ENCODE measurements at regions not wholly inside any gene's neighbourhood (a gene's known extent, or its start where the extent isn't known, plus 50 kb on each side); places are given as distances from the start of the nearest gene placed in this dataset.

GRCh38 chr2:38170733-38171132 is 94.8 kb upstream of the CYP1B1 start:
- DNase-seq (ENCODE audit: low read depth) (no peak), FAIRE-seq (peak; percentile 13)
- no peak for TF ChIP-seq CTCF (IDR thresholded peaks at IDR 0.05; ENCODE audit: insufficient read depth, low read length, severe bottlenecking)

GRCh38 chr2:38170067-38170466 is 94.1 kb upstream of the CYP1B1 start:
- TF ChIP-seq CTCF (IDR thresholded peaks at IDR 0.05; ENCODE audit: insufficient read depth, low read length, severe bottlenecking) = no peak
- FAIRE-seq (no peak), DNase-seq (ENCODE audit: low read depth) (no peak)
- Histone ChIP-seq H3K27me3 (ENCODE audit: control insufficient read depth, insufficient read depth, low read length) (no peaks in the 10 kb centered on the region), H3K36me3 (ENCODE audit: control insufficient read depth, insufficient read depth, low read length) (no peaks in the 10 kb centered on the region), H3K4me3 (ENCODE audit: low read depth, low read length) (no peak overlapping the region)

More at GRCh38 chr2:38170733-38171132, 94.8 kb upstream of the CYP1B1 start:
- Histone ChIP-seq H3K4me3 (ENCODE audit: low read depth, low read length) (no peak overlapping the region), H3K27me3 (ENCODE audit: control insufficient read depth, insufficient read depth, low read length) (no peaks in the 10 kb centered on the region), H3K36me3 (ENCODE audit: control insufficient read depth, insufficient read depth, low read length) (no peaks in the 10 kb centered on the region)

- DNase-seq (ENCODE audit: low read depth) (peak; percentile 62), FAIRE-seq (peak; percentile 43)
- no peak for TF ChIP-seq CTCF (IDR thresholded peaks at IDR 0.05; ENCODE audit: insufficient read depth, low read length, severe bottlenecking)
- Histone ChIP-seq H3K36me3 (ENCODE audit: control insufficient read depth, insufficient read depth, low read length) (no peaks in the 10 kb centered on the region), H3K4me3 (ENCODE audit: low read depth, low read length) (no peak overlapping the region), H3K27me3 (ENCODE audit: control insufficient read depth, insufficient read depth, low read length) (no peaks in the 10 kb centered on the region)
Observed at GRCh38 chr2:38168710-38169480, 92.9 kb upstream of the CYP1B1 start.

- H3K36me3 ChIP-seq (ENCODE audit: control insufficient read depth, insufficient read depth, low read length) = no peaks in the 10 kb centered on the region
- DNase-seq (ENCODE audit: low read depth) = no peak
- no peak for FAIRE-seq
Observed at GRCh38 chr2:38167968-38168350, 92.0 kb upstream of the CYP1B1 start.

GRCh38 chr2:38165698-38166097 is 89.7 kb upstream of the CYP1B1 start:
- no peak overlapping the region for H3K4me3 ChIP-seq (ENCODE audit: low read depth, low read length)
- no peak for FAIRE-seq
- no peaks in the 10 kb centered on the region for H3K27me3 ChIP-seq (ENCODE audit: control insufficient read depth, insufficient read depth, low read length)
- DNase-seq (ENCODE audit: low read depth) = no peak
- no peaks in the 10 kb centered on the region for H3K36me3 ChIP-seq (ENCODE audit: control insufficient read depth, insufficient read depth, low read length)
- TF ChIP-seq CTCF (IDR thresholded peaks at IDR 0.05; ENCODE audit: insufficient read depth, low read length, severe bottlenecking) = no peak

More at GRCh38 chr2:38167968-38168350, 92.0 kb upstream of the CYP1B1 start:
- H3K4me3 ChIP-seq (ENCODE audit: low read depth, low read length) = no peak overlapping the region
- no peak for TF ChIP-seq CTCF (IDR thresholded peaks at IDR 0.05; ENCODE audit: insufficient read depth, low read length, severe bottlenecking)
- no peaks in the 10 kb centered on the region for H3K27me3 ChIP-seq (ENCODE audit: control insufficient read depth, insufficient read depth, low read length)

- Histone ChIP-seq H3K4me3 (ENCODE audit: low read depth, low read length) (no peak overlapping the region), H3K27me3 (ENCODE audit: control insufficient read depth, insufficient read depth, low read length) (no peaks in the 10 kb centered on the region), H3K36me3 (ENCODE audit: control insufficient read depth, insufficient read depth, low read length) (no peaks in the 10 kb centered on the region)
- no peak for FAIRE-seq
- TF ChIP-seq CTCF (IDR thresholded peaks at IDR 0.05; ENCODE audit: insufficient read depth, low read length, severe bottlenecking) = no peak
- no peak for DNase-seq (ENCODE audit: low read depth)
Observed at GRCh38 chr2:38164881-38165280, 88.9 kb upstream of the CYP1B1 start.

All from bronchial epithelial cell (primary cell).